Progenitor cell of endocrine pancreas (in vitro differentiated cells): ENCODE measurements at regions not wholly inside any gene's neighbourhood (a gene's known extent, or its start where the extent isn't known, plus 50 kb on each side); places are given as distances from the start of the nearest gene placed in this dataset.

ENCODE experiments used
- DNase-seq: peaks from one replicate; pipeline ENCODE4 v3.0.0; 2021; ENCODE audit warnings: low spot score; ENCODE audit not compliant: unreplicated experiment
- H3K27ac Mint-ChIP-seq: 2 replicates; pipeline ENCODE4 v1.8.0; 2021; ENCODE audit warnings: mild to moderate bottlenecking, moderate library complexity, mixed read lengths
- H3K27me3 Mint-ChIP-seq: 2 replicates; pipeline ENCODE4 v1.8.0; 2021; ENCODE audit warnings: mixed read lengths
- H3K36me3 Mint-ChIP-seq: 2 replicates; pipeline ENCODE4 v1.8.0; 2022; ENCODE audit warnings: mixed read lengths; ENCODE audit not compliant: insufficient read depth
- H3K4me1 Mint-ChIP-seq: 2 replicates; pipeline ENCODE4 v1.8.0; 2021; ENCODE audit warnings: low read depth, mixed read lengths
- H3K4me3 Mint-ChIP-seq: 2 replicates; pipeline ENCODE4 v1.8.0; 2021; ENCODE audit warnings: low read depth, mild to moderate bottlenecking, moderate library complexity, mixed read lengths
- H3K9me3 Mint-ChIP-seq: 2 replicates; pipeline ENCODE4 v1.8.0; 2021; ENCODE audit warnings: low read depth, mixed read lengths
- CTCF ChIP-seq: fragments of 200-600 bp; sonication (generic); IDR thresholded peaks from one replicate; pipeline ENCODE4 v1.5.0; 2021; ENCODE audit warnings: antibody characterized with exemption, mild to moderate bottlenecking; ENCODE audit not compliant: unreplicated experiment

GRCh38 chr12:66066137-66066928, 64.2 kb downstream of the LLPH start:
- Mint-ChIP-seq H3K27ac (no peak overlapping the region), H3K27me3 (peaks cover 19% of the 10 kb centered on the region), H3K36me3 (no peaks in the 10 kb centered on the region), H3K4me1 (peaks cover 10% of the 10 kb centered on the region), H3K9me3 (no peaks in the 10 kb centered on the region), H3K4me3 (no peak overlapping the region)
- no peak for TF ChIP-seq CTCF
- DNase-seq, result no peak

- peaks cover 19% of the 10 kb centered on the region for H3K27me3 Mint-ChIP-seq
- no peak overlapping the region for H3K4me3 Mint-ChIP-seq
- no peaks in the 10 kb centered on the region for H3K36me3 Mint-ChIP-seq
- H3K9me3 Mint-ChIP-seq, result no peaks in the 10 kb centered on the region
- H3K27ac Mint-ChIP-seq, result no peak overlapping the region
- peaks cover 11% of the 10 kb centered on the region for H3K4me1 Mint-ChIP-seq
- no peak for TF ChIP-seq CTCF
- DNase-seq, result no peak
These were observed 64.9 kb downstream of the LLPH start for GRCh38 chr12:66065641-66066136.

GRCh38 chr12:66065150-66065549, 65.4 kb downstream of the LLPH start:
- Mint-ChIP-seq H3K9me3 (no peaks in the 10 kb centered on the region), H3K27me3 (peaks cover 19% of the 10 kb centered on the region), H3K4me3 (no peak overlapping the region), H3K36me3 (no peaks in the 10 kb centered on the region), H3K27ac (no peak overlapping the region), H3K4me1 (peaks cover 16% of the 10 kb centered on the region)
- no peak for DNase-seq
- no peak for TF ChIP-seq CTCF

- no peak for TF ChIP-seq CTCF
- H3K4me1 Mint-ChIP-seq, result peaks cover 17% of the 10 kb centered on the region
- no peaks in the 10 kb centered on the region for H3K9me3 Mint-ChIP-seq
- no peak overlapping the region for H3K4me3 Mint-ChIP-seq
- peaks cover 23% of the 10 kb centered on the region for H3K27me3 Mint-ChIP-seq
- H3K27ac Mint-ChIP-seq, result no peak overlapping the region
- H3K36me3 Mint-ChIP-seq, result no peaks in the 10 kb centered on the region
- DNase-seq, result no peak
These were observed 66.6 kb downstream of the LLPH start for GRCh38 chr12:66063916-66064315.

GRCh38 chr12:66062290-66062625, 68.3 kb downstream of the LLPH start:
- peaks cover 25% of the 10 kb centered on the region for H3K27me3 Mint-ChIP-seq
- H3K9me3 Mint-ChIP-seq, result no peaks in the 10 kb centered on the region
- DNase-seq, result no peak
- no peak overlapping the region for H3K4me3 Mint-ChIP-seq
- H3K36me3 Mint-ChIP-seq, result no peaks in the 10 kb centered on the region
- no peak for TF ChIP-seq CTCF
- H3K27ac Mint-ChIP-seq, result no peak overlapping the region
- H3K4me1 Mint-ChIP-seq, result peaks cover 17% of the 10 kb centered on the region
